GM12865 (cell line): ENCODE measurements at regions not wholly inside any gene's neighbourhood (a gene's known extent, or its start where the extent isn't known, plus 50 kb on each side); places are given as distances from the start of the nearest gene placed in this dataset.
A peak's percentile ranks its signal among the peaks of the same experiment; 100 is the strongest.

Source experiments
- DNase-seq: peaks from one replicate; pipeline ENCODE4 v3.0.0; 2010; ENCODE audit warnings: low read depth
- H3K4me3 ChIP-seq: 2 replicates; pipeline ENCODE4 v1.5.1; 2011; ENCODE audit warnings: mild to moderate bottlenecking, low read depth, low read length, control low read depth
- TF ChIP-seq, protein P1 (sequence below): IDR thresholded peaks from 2 replicates; pipeline ENCODE4 v1.5.1; 2011; ENCODE audit warnings: low read length, control low read depth, low read depth, inconsistent platforms; ENCODE audit not compliant: insufficient read depth; ENCODE audit errors: missing control alignments

- H3K4me3 ChIP-seq, result no peak overlapping the region
- TF ChIP-seq, protein P1, sequence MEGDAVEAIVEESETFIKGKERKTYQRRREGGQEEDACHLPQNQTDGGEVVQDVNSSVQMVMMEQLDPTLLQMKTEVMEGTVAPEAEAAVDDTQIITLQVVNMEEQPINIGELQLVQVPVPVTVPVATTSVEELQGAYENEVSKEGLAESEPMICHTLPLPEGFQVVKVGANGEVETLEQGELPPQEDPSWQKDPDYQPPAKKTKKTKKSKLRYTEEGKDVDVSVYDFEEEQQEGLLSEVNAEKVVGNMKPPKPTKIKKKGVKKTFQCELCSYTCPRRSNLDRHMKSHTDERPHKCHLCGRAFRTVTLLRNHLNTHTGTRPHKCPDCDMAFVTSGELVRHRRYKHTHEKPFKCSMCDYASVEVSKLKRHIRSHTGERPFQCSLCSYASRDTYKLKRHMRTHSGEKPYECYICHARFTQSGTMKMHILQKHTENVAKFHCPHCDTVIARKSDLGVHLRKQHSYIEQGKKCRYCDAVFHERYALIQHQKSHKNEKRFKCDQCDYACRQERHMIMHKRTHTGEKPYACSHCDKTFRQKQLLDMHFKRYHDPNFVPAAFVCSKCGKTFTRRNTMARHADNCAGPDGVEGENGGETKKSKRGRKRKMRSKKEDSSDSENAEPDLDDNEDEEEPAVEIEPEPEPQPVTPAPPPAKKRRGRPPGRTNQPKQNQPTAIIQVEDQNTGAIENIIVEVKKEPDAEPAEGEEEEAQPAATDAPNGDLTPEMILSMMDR, result no peak
- DNase-seq, result no peak
These were observed 73.7 kb upstream of the RAB4A start for GRCh38 chr1:229197265-229197585.

DNA sequence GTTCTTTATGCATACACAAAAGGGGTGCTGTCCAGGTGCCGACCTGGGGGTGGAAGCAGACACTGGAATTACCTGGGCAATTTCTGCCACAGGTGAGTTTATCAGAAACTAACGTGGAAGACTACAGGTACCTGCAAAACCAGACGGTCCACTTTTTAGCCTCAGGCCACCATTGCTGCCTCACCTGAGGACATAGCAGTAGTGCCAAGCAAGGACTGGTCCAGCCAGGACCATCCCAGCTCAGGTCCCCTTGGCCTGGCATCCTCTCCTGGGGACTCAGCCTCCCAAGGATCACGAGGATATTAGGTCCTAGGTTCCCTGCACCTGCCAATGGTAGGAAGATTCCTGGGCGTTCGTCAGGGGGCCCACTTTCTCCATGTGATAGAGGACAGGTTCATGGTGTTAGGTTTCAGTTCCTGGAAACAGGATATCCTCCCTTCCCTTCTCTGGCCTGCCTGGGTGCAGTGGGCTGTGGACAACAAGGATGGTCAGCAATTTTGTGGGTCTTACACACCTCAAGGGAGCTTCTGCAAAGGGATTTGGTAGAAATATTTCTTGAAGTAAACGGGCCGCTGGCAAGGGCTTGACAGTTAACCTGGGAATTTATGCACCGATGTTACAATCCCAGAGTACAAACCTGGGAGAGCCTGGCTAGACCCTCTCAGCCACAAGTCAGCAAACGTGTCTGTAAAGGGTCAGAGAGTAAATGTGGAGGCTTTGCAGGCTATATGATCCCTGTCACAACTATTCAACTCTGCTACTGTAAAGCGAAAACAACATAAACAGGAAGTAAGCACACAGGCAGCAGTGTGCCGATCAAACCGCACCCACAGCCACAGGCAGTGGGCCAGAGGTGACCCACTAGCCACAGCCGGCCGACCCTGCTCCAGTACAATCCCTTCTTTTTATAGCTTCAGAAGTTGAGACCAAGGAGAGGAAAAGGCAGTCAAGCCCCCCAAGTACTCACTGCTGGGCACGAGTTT is 71.4 kb upstream of the RAB4A start:
- DNase-seq, result peak; percentile 59
- TF ChIP-seq, protein P1, result no peak
- H3K4me3 ChIP-seq, result no peak overlapping the region

DNA sequence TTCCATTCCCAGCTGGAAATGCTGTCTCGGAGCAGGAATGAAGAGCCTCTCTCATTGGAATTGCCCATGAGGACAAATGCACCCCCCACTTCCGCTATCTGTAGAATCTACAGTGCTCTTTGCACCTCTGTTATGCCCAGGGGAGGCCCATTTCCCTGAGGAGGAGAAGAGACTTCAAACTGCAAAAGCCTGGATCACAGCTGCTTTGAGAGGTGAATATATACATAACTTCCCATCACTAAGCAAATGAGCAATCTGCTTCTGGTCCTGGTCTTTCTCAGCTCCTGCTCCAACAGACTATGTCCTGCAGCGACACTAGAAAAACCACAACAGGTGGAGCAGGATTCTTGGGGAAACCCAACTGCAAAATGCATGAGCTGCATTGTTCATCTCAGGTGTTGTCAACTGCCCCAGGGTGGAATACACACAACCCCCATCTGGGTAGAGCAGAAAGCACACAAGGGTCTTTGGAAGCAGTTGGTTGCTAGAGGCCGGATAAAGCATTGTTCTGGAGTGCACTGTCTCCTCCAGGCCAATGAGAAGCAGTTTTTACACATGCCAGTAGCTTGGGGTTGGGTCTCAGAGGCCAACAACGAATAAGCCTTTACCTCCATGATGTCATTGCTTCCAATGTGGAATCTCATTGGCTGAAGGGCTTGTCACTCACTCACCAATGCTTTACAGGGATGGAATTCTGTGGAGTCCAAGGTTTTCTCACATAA is 67.7 kb upstream of the RAB4A start:
- DNase-seq, result peak; percentile 68
- no peak overlapping the region for H3K4me3 ChIP-seq
- TF ChIP-seq, protein P1, result no peak

DNA sequence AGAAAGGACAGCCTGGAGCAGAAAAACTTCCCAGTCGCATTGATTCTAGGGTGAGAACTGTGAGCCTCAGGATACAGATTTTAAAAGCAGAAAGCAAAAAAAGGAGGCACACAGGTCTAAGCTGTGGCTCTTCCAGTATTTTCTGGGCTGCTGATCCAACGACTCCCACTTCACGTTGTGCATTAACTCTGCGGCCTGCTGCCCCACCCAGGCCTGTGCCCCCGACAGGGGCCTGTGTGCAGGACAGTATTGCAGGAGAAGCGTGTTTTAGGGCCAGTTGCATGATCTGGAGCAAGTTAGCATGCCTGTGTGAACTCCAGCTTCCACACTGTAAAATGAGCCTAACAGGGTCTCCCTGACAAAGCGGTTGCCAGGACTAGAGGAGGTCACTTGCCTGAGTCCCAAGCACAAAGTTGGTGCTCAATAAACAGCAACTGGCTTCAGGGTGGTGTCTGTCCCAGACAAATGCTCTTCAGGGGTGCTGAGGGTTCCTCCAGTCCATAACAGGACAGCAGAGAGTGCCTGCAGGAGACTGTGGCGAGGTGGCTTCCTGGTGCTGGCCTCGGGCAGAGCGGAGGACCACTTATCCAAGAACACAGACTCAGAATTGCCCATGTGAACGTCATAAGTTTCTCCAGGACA is 66.8 kb upstream of the RAB4A start:
- no peak overlapping the region for H3K4me3 ChIP-seq
- TF ChIP-seq, protein P1, result no peak
- DNase-seq, result no peak

GRCh38 chr1:229204921-229205777 is 65.8 kb upstream of the RAB4A start:
- TF ChIP-seq, protein P1, result no peak
- no peak for DNase-seq
- H3K4me3 ChIP-seq, result no peak overlapping the region

GRCh38 chr1:229205854-229206253 is 65.1 kb upstream of the RAB4A start:
- H3K4me3 ChIP-seq, result no peak overlapping the region
- TF ChIP-seq, protein P1, result no peak
- no peak for DNase-seq
